Neural cell (in vitro differentiated cells): ENCODE measurements at regions not wholly inside any gene's neighbourhood (a gene's known extent, or its start where the extent isn't known, plus 50 kb on each side); places are given as distances from the start of the nearest gene placed in this dataset.

Experiments
- POLR2AphosphoS5 ChIP-seq: IDR thresholded peaks from 2 replicates; pipeline ENCODE4 v1.6.1; 2012
- RAD21 ChIP-seq: fragments of 450-650 bp; conservative IDR thresholded peaks from 2 replicates; pipeline ENCODE4 v1.6.1; 2014; ENCODE audit warnings: antibody characterized with exemption, mild to moderate bottlenecking, moderate library complexity
- SMC3 ChIP-seq: fragments of 450-650 bp; conservative IDR thresholded peaks from 2 replicates; pipeline ENCODE4 v1.6.1; 2014; ENCODE audit warnings: antibody characterized with exemption, mild to moderate bottlenecking, moderate library complexity; ENCODE audit not compliant: poor library complexity
- TAF1 ChIP-seq: IDR thresholded peaks from 2 replicates; pipeline ENCODE4 v1.6.1; 2012; ENCODE audit warnings: low read depth
- TF ChIP-seq, protein P1 (sequence below): fragments of 450-650 bp; IDR thresholded peaks from 2 replicates; pipeline ENCODE4 v1.5.1; 2014; ENCODE audit warnings: antibody characterized with exemption, mild to moderate bottlenecking, moderate library complexity; ENCODE audit not compliant: poor library complexity, severe bottlenecking

DNA sequence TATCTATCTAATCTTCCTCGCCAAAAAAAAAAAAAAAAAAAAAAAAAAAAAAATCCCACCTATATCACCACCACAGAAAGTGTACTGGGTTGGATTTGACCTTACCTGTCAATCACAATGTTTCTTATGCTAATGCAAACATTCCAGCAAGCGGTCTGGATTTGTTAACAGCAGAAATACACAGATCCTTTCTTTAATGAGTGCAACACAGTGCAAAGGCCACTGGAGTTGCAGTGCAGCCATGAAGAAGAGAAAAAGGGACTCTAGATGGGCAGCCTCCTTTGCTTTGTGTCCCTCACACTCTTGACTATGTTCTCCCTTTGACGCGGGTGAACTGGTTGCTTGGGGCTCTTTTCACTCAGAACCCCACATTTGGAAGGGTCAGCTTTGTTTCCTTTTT lies 127.3 kb upstream of the PRKCQ start:
- TF ChIP-seq, protein P1, sequence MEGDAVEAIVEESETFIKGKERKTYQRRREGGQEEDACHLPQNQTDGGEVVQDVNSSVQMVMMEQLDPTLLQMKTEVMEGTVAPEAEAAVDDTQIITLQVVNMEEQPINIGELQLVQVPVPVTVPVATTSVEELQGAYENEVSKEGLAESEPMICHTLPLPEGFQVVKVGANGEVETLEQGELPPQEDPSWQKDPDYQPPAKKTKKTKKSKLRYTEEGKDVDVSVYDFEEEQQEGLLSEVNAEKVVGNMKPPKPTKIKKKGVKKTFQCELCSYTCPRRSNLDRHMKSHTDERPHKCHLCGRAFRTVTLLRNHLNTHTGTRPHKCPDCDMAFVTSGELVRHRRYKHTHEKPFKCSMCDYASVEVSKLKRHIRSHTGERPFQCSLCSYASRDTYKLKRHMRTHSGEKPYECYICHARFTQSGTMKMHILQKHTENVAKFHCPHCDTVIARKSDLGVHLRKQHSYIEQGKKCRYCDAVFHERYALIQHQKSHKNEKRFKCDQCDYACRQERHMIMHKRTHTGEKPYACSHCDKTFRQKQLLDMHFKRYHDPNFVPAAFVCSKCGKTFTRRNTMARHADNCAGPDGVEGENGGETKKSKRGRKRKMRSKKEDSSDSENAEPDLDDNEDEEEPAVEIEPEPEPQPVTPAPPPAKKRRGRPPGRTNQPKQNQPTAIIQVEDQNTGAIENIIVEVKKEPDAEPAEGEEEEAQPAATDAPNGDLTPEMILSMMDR: no peak
- TF ChIP-seq TAF1 (no peak), RAD21 (no peak), POLR2AphosphoS5 (no peak), SMC3 (no peak)
